Activated CD4-positive, alpha-beta T cell treated with anti-CD3 and anti-CD28 coated beads, Interleukin-2, Interleukin-6, amounts not matched to agents 100 ng/mL and 50 ng/mL, durations not matched to agents 16 hours and 8 hours (primary cell): ENCODE measurements at regions not wholly inside any gene's neighbourhood (a gene's known extent, or its start where the extent isn't known, plus 50 kb on each side); places are given as distances from the start of the nearest gene placed in this dataset.

Experiments
- DNase-seq: peaks from one replicate; pipeline ENCODE4 v3.0.0-alpha.2; 2020

- no peak for DNase-seq
Measured at GRCh38 chr5:120738568-120738967, 274.5 kb downstream of the PRR16 start.

- no peak for DNase-seq
Measured at GRCh38 chr5:120740989-120741388, 276.9 kb downstream of the PRR16 start.

- DNase-seq: no peak
Measured at GRCh38 chr5:120748474-120748873, 284.4 kb downstream of the PRR16 start.

- DNase-seq: no peak
Measured at GRCh38 chr5:120749737-120750136, 285.6 kb downstream of the PRR16 start.

- DNase-seq: no peak
Measured at GRCh38 chr5:120759587-120759986, 295.5 kb downstream of the PRR16 start.

GRCh38 chr5:120761986-120762385, 297.9 kb downstream of the PRR16 start:
- no peak for DNase-seq

- DNase-seq: no peak
Measured at GRCh38 chr5:120765189-120765588, 301.1 kb downstream of the PRR16 start.

- DNase-seq: no peak
Measured at GRCh38 chr5:120767178-120767820, 303.2 kb downstream of the PRR16 start.

- DNase-seq: no peak
Measured at GRCh38 chr5:120769312-120769872, 305.3 kb downstream of the PRR16 start.

- DNase-seq: no peak
Measured at GRCh38 chr5:120771202-120771601, 307.1 kb downstream of the PRR16 start.

GRCh38 chr5:120778491-120779484, 314.7 kb downstream of the PRR16 start:
- DNase-seq: no peak

GRCh38 chr5:120779674-120780073, 315.6 kb downstream of the PRR16 start:
- DNase-seq: no peak

- DNase-seq: no peak
Measured at GRCh38 chr5:120788481-120788880, 324.4 kb downstream of the PRR16 start.

GRCh38 chr5:120789918-120790317, 325.8 kb downstream of the PRR16 start:
- no peak for DNase-seq

GRCh38 chr5:120790339-120790738, 326.2 kb downstream of the PRR16 start:
- DNase-seq: no peak

- DNase-seq: no peak
Measured at GRCh38 chr5:120792477-120792876, 328.4 kb downstream of the PRR16 start.

GRCh38 chr5:120794121-120794520, 330.0 kb downstream of the PRR16 start:
- DNase-seq: no peak

GRCh38 chr5:120803282-120803681, 339.2 kb downstream of the PRR16 start:
- DNase-seq: no peak

GRCh38 chr5:120805131-120805530, 341.0 kb downstream of the PRR16 start:
- DNase-seq: no peak

- DNase-seq: no peak
Measured at GRCh38 chr5:120806202-120806601, 342.1 kb downstream of the PRR16 start.

- no peak for DNase-seq
Measured at GRCh38 chr5:120808135-120808534, 344.0 kb downstream of the PRR16 start.

- DNase-seq: no peak
Measured at GRCh38 chr5:120808606-120809005, 344.5 kb downstream of the PRR16 start.

GRCh38 chr5:120813551-120813950, 349.5 kb downstream of the PRR16 start:
- DNase-seq: no peak
